PFSK-1 (cell line): ENCODE measurements at regions not wholly inside any gene's neighbourhood (a gene's known extent, or its start where the extent isn't known, plus 50 kb on each side); places are given as distances from the start of the nearest gene placed in this dataset.

Experiments
- FOXP2 ChIP-seq: optimal IDR thresholded peaks from 2 replicates; pipeline ENCODE3; 2011; ENCODE audit warnings: borderline replicate concordance, control low read depth, inconsistent platforms; ENCODE audit not compliant: insufficient read depth; ENCODE audit errors: extremely low read length, extremely low read depth
- POLR2AphosphoS5 ChIP-seq: IDR thresholded peaks from 2 replicates; pipeline ENCODE4 v1.6.1; 2012; ENCODE audit warnings: low read depth, mild to moderate bottlenecking, control low read depth, low read length, moderate library complexity
- REST ChIP-seq, 2 experiments: IDR thresholded peaks; 2 replicates each; pipeline versions ENCODE4 v1.6.1 to v1.8.0; 2011 to 2012; ENCODE audit warnings: low read depth in 2 of 2, low read length in 2 of 2, control low read depth in 1 of 2, inconsistent platforms in 1 of 2, mild to moderate bottlenecking in 1 of 2, moderate library complexity in 1 of 2; ENCODE audit not compliant: insufficient read depth in 1 of 2
- SIN3A ChIP-seq: IDR thresholded peaks from 2 replicates; pipeline ENCODE4 v1.6.1; 2012; ENCODE audit warnings: mild to moderate bottlenecking, low read length, moderate library complexity, borderline replicate concordance; ENCODE audit not compliant: insufficient read depth
- TAF1 ChIP-seq: IDR thresholded peaks from 2 replicates; pipeline ENCODE4 v1.6.1; 2012; ENCODE audit warnings: low read length, control low read depth, borderline replicate concordance; ENCODE audit not compliant: insufficient read depth

- TF ChIP-seq REST (IDR thresholded peaks at IDR 0.05; ENCODE audit: insufficient read depth in 1 of 2, low read depth in 2 of 2, low read length in 2 of 2) = no peak
- no peak for TF ChIP-seq POLR2AphosphoS5
- TF ChIP-seq TAF1 = no peak
- no peak for TF ChIP-seq SIN3A
- TF ChIP-seq FOXP2 = no peak
These were observed 237.4 kb upstream of the TGFBR2 start for GRCh38 chr3:30368978-30369377.
